HL-60/S4 treated with retinoic acid at 250 ng/mL for 4 days and 3 days (cell line): ENCODE measurements at regions not wholly inside any gene's neighbourhood (a gene's known extent, or its start where the extent isn't known, plus 50 kb on each side); places are given as distances from the start of the nearest gene placed in this dataset.
"Not testable (repeated sequence)": the region's sequence is repeated elsewhere in the genome, so short reads cannot be mapped to it uniquely, and the experiment has no call there.

Experiments used
- in situ Hi-C: fragments of 300-500 bp; cut with MboI; formaldehyde crosslinking; loops from 2 replicates; pipeline ENCODE4 v1.7.0; 2022; ENCODE audit warnings: low sequenced_read_pairs

DNA sequence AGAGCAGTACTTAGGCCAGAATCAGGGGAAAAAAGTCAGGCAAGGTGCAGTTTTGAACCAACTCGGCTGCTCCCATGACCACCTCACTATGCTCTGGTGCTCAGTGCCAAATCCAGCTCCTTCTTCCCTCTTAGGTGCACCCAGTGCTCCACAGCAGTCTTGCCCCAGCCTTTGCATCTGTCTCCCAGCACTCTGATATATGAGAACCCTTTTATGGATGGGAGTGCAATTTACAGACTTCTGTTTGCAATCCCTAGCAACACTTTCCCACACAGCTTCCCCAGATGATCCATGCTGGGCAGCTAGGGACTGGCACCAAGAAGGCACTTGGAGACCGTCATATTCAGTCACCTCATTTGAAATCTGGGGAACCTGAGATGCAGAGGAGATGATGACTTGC is 267.9 kb upstream of the CCL2 start:
- in situ Hi-C loops, result no loop called here

- in situ Hi-C loops, result no loop called here
These were observed 265.5 kb upstream of the CCL2 start for GRCh38 chr17:33989361-33990148.

DNA sequence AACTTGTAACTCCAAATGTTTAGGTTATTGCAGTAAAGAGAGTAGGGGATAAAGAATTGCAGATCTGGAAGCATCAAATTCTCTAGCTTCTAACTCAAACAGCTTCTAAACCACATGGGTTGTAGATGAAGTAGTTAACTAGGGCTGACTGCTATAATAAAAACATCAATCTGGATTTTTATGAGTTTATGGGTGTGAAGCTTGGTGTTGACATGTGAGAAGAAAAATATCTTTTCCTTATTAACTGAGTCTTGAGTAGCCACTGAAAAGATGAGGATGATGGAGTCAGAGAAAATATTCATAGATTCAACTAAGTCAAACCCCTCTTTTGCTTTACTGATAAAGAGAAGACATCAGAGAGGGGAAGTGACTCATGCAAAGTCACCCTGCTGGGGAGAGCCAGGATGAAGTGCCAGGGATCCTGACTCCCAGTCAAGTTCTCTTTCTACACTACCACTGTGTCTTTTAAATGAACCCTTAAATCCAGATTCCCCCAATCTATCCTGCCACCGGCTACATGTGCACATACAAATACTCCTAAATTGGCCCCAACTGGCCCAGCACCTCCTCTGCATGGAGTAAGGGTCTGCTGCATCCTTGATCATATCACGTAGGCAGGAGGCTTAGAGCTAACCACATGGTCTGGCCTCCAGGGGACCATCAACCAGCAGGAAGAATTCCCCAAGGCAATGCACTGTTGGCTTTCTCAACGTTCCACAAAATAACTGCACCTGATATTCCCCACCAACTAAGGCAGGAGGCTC is 264.0 kb upstream of the CCL2 start:
- in situ Hi-C loops, result no loop called here

DNA sequence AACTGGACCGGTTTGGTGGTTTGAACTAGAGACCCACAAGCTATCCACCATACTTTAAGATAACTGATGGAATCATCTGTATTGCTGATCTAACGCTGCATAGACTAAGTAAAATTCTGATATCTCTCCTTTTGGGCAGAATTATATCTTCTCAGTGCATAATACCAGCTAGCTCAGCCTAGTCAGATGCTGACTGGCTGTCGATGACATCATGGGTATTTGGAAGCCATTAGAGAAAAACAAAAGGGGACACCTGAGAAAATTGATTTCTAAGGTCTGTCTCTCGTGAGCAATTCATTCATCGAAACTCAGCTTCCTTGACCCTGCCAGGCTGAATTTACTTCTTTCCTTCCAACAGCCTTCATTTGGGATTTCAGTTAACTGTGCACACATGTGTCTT is 263.0 kb upstream of the CCL2 start:
- in situ Hi-C loops, result no loop called here

DNA sequence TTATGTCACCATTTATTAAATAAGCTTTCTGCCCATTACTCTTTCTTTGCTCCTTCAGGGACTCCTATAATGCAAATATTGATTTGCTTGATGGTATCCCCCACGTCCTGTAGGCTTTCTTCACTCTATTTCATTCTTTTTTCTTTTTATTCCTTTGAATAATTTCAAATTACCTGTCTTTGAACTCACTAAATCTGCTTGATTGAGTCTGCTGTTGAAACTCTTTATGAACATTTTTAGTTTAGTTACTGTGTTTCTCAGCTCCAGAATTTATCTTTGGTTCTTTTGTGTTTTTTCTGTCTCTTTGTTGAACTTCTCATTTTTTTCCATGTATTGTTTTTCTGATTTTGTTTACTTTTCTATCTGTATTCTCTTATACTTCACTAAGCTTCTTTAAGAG is 254.4 kb upstream of the CCL2 start:
- in situ Hi-C loops, result no loop called here

- in situ Hi-C loops, result no loop called here
These were observed 253.8 kb upstream of the CCL2 start for GRCh38 chr17:34001246-34001645.

- in situ Hi-C loops, result no loop called here
These were observed 249.0 kb upstream of the CCL2 start for GRCh38 chr17:34006126-34006525.

DNA sequence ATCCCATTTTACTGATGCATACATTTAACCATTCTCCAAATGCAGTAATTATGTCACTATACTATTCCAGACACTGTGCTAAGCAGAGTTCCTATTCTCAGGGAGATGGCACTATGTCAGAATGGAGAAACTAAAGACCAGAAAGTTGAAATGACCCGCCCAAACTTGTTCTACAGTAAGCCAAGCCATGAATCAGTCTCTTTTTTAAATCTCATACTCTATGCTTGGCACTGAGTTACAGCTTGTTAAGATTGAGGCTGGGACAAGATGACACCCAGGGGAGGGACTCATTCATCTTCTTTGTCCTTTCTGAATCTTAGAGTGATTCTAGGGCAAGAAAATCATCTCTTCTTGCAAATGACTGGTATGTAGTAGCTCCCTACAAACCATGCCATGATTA is 247.0 kb upstream of the CCL2 start:
- in situ Hi-C loops, result no loop called here

- in situ Hi-C loops, result no loop called here
These were observed 245.2 kb upstream of the CCL2 start for GRCh38 chr17:34009912-34010311.

- in situ Hi-C loops, result no loop called here
These were observed 244.6 kb upstream of the CCL2 start for GRCh38 chr17:34010534-34010933.

DNA sequence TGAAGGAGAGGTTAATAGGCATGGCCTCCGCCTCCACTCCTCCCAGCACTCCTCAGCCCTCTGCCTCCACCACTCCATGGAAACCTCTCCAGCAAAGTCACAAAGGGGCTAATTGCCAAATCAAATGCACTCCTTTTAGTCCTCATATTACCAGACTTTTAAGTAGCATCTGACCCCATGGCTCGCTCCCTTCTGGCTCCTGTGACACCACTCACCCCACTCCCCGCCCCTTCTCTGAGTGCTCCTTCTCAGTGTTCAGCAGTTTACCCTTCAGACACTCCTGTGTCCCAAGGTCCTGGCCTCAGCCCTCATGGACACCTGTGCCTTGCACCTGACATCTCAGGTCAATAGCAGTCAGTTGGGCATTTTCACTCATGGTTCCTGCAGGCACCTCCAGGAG is 243.5 kb upstream of the CCL2 start:
- in situ Hi-C loops, result no loop called here

DNA sequence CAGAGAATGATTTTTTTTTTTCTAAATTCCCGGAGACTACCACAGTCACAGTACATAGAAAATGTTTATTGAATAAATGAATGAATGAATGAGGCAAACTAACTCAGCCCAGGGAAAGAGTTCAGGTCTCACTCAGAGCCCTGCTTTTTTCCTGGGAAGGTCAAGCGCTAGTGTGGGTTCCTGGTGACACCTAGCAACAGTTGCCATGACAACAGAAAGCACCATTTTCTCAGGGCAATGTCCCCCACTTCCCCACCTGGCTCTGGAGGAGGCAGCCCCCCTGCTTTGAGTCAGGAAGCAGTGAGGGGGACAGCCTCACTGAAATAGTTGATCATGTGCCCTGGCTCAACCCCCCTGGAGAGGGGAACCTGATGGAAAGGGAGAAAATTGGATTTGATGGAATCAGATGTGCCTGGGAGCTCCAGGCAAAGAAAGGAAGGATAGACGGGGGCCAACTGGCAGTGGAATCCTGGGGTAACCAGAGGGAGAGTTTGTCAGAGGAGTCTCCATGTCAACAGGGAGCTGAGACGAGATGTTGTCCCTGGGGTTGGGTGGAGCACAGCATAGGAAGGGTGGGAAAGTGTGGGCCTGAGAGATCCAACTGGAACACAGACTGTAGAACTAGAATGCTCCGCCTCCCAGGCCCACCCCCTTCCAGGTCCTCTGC is 242.2 kb upstream of the CCL2 start:
- in situ Hi-C loops, result no loop called here

- in situ Hi-C loops, result no loop called here
These were observed 239.8 kb upstream of the CCL2 start for GRCh38 chr17:34015253-34015652.

DNA sequence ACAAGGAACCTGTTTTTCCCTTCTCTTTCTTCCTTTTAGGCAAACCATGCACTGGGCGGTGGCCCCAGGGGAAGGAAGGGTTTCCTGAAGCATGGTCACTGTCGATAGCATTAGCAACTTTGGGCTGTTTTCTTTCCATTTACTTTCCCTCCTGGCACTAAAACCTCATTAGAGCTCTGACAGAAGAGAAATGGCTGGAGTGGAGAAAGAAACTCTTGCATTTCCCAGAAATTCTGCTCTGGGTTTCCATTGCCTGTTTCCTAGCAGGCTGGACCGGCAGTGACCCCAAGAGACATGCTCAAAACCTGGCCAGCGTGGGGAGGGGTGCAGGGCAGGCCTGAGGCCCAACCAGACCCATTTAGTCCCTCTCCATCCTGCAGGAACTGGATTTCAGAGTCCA is 230.7 kb upstream of the CCL2 start:
- in situ Hi-C loops, result no loop called here

GRCh38 chr17:34024806-34025551 is 230.1 kb upstream of the CCL2 start:
- in situ Hi-C loops, result no loop called here

- in situ Hi-C loops, result not testable (repeated sequence)
These were observed 224.5 kb upstream of the CCL2 start for GRCh38 chr17:34030601-34031000.

GRCh38 chr17:34032305-34032704 is 222.8 kb upstream of the CCL2 start:
- in situ Hi-C loops, result not testable (repeated sequence)

DNA sequence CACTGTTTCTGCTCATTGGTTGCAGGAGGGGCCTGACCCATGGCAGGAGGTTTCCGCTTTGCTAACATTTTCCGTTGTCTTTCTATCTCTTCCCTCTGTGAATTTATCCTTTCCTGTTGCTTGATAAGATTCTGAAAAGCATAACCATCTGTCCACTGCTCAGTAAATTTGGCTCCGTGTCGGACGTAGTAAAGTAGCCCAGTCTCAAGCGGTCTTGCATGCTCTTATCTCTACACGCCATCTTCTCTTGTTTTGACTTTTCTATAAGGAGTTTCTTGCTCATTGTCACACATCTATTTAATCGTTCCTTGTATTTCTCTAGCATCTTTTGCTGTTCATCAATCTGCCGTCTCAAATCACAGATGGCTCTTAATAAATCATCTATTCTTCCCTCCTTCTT is 216.3 kb upstream of the CCL2 start:
- in situ Hi-C loops, result not testable (repeated sequence)

DNA sequence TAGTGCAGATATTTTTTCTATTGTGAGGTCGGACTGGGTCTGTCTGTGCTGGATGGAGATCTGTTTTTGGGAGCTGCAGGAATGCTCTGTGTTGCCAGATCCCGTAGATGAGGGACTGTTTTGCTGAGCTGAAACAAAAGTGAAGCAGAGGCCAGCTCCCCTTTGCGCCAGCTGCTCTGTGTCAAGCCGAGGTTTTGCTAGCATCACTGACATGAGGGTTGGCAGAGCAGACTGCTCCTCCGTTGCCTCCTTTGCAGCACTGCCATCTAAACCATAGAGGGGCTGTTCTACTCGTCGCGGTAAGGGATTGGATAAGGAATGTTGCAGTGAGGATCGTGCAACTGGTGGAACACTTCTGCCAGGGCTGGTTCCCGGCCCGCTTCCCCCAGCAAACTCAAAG is 215.9 kb upstream of the CCL2 start:
- in situ Hi-C loops, result not testable (repeated sequence)

DNA sequence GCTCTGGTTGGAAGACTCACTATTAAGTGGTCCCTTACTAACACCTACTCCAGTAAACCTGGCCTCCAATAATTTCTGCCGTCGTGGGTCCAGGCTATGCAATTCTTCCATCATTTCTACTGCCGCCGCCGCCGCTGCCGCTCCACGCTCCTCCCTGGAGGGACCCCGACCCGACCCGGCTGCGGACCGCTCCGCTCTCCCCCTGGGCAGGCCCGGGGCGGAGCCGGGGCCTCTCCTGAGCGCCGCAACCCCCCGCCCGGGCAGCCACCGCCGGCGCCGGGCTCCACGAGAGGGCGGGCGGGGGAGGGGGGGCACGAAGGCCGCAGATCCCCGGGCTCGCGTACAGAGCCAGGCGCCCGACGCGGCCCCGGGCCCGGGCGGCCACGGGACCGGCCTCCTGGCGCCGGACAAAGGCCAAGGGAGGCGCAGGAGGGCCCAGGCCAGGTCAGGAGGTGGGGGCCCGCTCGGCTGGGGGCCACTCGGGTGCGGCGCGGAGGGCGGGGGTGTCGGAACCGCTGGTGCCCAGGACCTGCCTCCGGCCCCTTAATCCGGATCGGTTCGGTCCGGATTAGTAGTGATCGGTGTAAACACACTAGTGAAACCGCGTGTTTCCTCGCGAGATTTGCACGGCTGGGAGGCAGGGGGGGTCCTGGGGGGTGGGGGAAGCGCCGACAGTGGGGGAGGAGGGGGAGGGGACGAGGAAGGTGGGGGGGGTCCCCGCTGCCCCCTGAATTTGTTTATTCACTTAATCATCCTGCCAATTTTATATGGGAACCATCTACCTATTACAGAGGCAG is 215.1 kb upstream of the CCL2 start:
- in situ Hi-C loops, result not testable (repeated sequence)
